H9 (cell line): ENCODE measurements at regions not wholly inside any gene's neighbourhood (a gene's known extent, or its start where the extent isn't known, plus 50 kb on each side); places are given as distances from the start of the nearest gene placed in this dataset.
A peak's percentile ranks its signal among the peaks of the same experiment; 100 is the strongest.

ENCODE experiments used
- DNase-seq: peaks from one replicate; pipeline ENCODE4 v3.0.0-alpha.2; 2017
- H2AFZ ChIP-seq: one replicate; pipeline ENCODE4 v1.6.1; 2013; ENCODE audit warnings: mild to moderate bottlenecking, low read length, control low read depth, moderate library complexity
- H2AK5ac ChIP-seq: 2 replicates; pipeline ENCODE4 v1.6.1; 2013; ENCODE audit warnings: low read length, control low read depth, mixed read lengths; ENCODE audit not compliant: insufficient read length
- H2BK120ac ChIP-seq: one replicate; pipeline ENCODE4 v1.6.1; 2013; ENCODE audit warnings: low read depth, mild to moderate bottlenecking, low read length, control low read depth, inconsistent platforms; ENCODE audit not compliant: poor library complexity, severe bottlenecking
- H2BK12ac ChIP-seq: 2 replicates; pipeline ENCODE4 v1.6.1; 2013; ENCODE audit warnings: low read length, control low read depth, mixed read lengths, low read depth; ENCODE audit not compliant: insufficient read length
- H2BK15ac ChIP-seq: 2 replicates; pipeline ENCODE4 v1.6.1; 2013; ENCODE audit warnings: low read depth, low read length, control low read depth
- H2BK20ac ChIP-seq: one replicate; pipeline ENCODE4 v1.6.1; 2013; ENCODE audit warnings: low read depth, mild to moderate bottlenecking, low read length, control low read depth, inconsistent platforms; ENCODE audit not compliant: poor library complexity, severe bottlenecking
- H2BK5ac ChIP-seq: 2 replicates; pipeline ENCODE4 v1.6.1; 2013; ENCODE audit warnings: low read length, control low read depth, mixed read lengths; ENCODE audit not compliant: insufficient read length
- H3K14ac ChIP-seq: 2 replicates; pipeline ENCODE4 v1.6.1; 2013; ENCODE audit warnings: low read length, control low read depth; ENCODE audit not compliant: insufficient read depth
- H3K18ac ChIP-seq: 2 replicates; pipeline ENCODE4 v1.6.1; 2013; ENCODE audit warnings: low read depth, mild to moderate bottlenecking, mixed read lengths, low read length, control low read depth; ENCODE audit not compliant: insufficient read length
- H3K23ac ChIP-seq: 2 replicates; pipeline ENCODE4 v1.6.1; 2013; ENCODE audit warnings: low read length, control low read depth, mixed read lengths, low read depth; ENCODE audit not compliant: insufficient read length
- H3K23me2 ChIP-seq: 2 replicates; pipeline ENCODE4 v1.6.1; 2013; ENCODE audit warnings: low read depth, mild to moderate bottlenecking, mixed read lengths, low read length, control low read depth; ENCODE audit not compliant: insufficient read length, poor library complexity, severe bottlenecking
- H3K27ac ChIP-seq: 2 replicates; pipeline ENCODE4 v1.5.1; 2013; ENCODE audit warnings: low read length, control low read depth, mixed read lengths, low read depth; ENCODE audit not compliant: insufficient read length
- H3K27me3 ChIP-seq: 2 replicates; pipeline ENCODE4 v1.6.1; 2013; ENCODE audit warnings: low read length, control low read depth, inconsistent platforms; ENCODE audit not compliant: insufficient read depth
- H3K4ac ChIP-seq: 2 replicates; pipeline ENCODE4 v1.6.1; 2013; ENCODE audit warnings: low read depth, mild to moderate bottlenecking, control low read depth, inconsistent platforms, low read length, moderate library complexity
- H3K4me1 ChIP-seq: 2 replicates; pipeline ENCODE4 v1.6.1; 2013; ENCODE audit warnings: low read length, control low read depth, inconsistent platforms; ENCODE audit not compliant: insufficient read depth
- H3K4me2 ChIP-seq: 2 replicates; pipeline ENCODE4 v1.6.1; 2013; ENCODE audit warnings: low read length, control low read depth, mixed read lengths; ENCODE audit not compliant: insufficient read length, insufficient read depth
- H3K56ac ChIP-seq: 2 replicates; pipeline ENCODE4 v1.6.1; 2013; ENCODE audit warnings: low read depth, mild to moderate bottlenecking, mixed read lengths, low read length, control low read depth; ENCODE audit not compliant: insufficient read length
- H3K79me1 ChIP-seq: 2 replicates; pipeline ENCODE4 v1.6.1; 2013; ENCODE audit warnings: low read depth, mild to moderate bottlenecking, moderate library complexity, low read length, control low read depth, inconsistent platforms; ENCODE audit not compliant: insufficient read depth, poor library complexity, severe bottlenecking
- H3K79me2 ChIP-seq: 2 replicates; pipeline ENCODE4 v1.6.1; 2013; ENCODE audit warnings: low read length, control low read depth, inconsistent platforms; ENCODE audit not compliant: insufficient read depth
- H3K9ac ChIP-seq: 2 replicates; pipeline ENCODE4 v1.6.1; 2013; ENCODE audit warnings: low read length, control low read depth, mixed read lengths; ENCODE audit not compliant: insufficient read length; ENCODE audit errors: extremely low read depth
- H3K9me3 ChIP-seq: one replicate; pipeline ENCODE4 v1.6.1; 2013; ENCODE audit warnings: low read depth, low read length, inconsistent platforms; ENCODE audit not compliant: control insufficient read depth
- H3T11ph ChIP-seq: one replicate; pipeline ENCODE4 v1.6.1; 2013; ENCODE audit warnings: mild to moderate bottlenecking, low read length, control low read depth, inconsistent platforms
- H4K20me1 ChIP-seq: one replicate; pipeline ENCODE4 v1.6.1; 2013; ENCODE audit not compliant: control insufficient read depth, insufficient read length, insufficient read depth
- H4K5ac ChIP-seq: 2 replicates; pipeline ENCODE4 v1.6.1; 2013; ENCODE audit warnings: low read depth, mild to moderate bottlenecking, mixed read lengths, low read length, control low read depth; ENCODE audit not compliant: insufficient read length
- H4K8ac ChIP-seq: replicated peaks from 2 replicates; pipeline ENCODE4 v1.6.1; 2013; ENCODE audit warnings: low read length, control low read depth, mixed read lengths, low read depth; ENCODE audit not compliant: insufficient read length
- H4K91ac ChIP-seq: 2 replicates; pipeline ENCODE4 v1.6.1; 2013; ENCODE audit warnings: low read depth, mild to moderate bottlenecking, moderate library complexity, mixed read lengths, low read length, control low read depth; ENCODE audit not compliant: insufficient read length
- H3K27ac Mint-ChIP-seq, 3 experiments: 2 replicates in 2 of 3; 3 replicates in 1 of 3; pipeline ENCODE4 v1.8.0; 2020 to 2021; ENCODE audit warnings: mixed read lengths in 3 of 3, mild to moderate bottlenecking in 1 of 3, moderate library complexity in 1 of 3
- H3K27me3 Mint-ChIP-seq: 2 replicates; pipeline ENCODE4 v1.8.0; 2021; ENCODE audit warnings: low read depth, mild to moderate bottlenecking, moderate library complexity, mixed read lengths
- H3K36me3 Mint-ChIP-seq, 3 experiments: 2 replicates in 2 of 3; 3 replicates in 1 of 3; pipeline ENCODE4 v1.8.0; 2020 to 2021; ENCODE audit warnings: low read depth in 3 of 3, mixed read lengths in 3 of 3; ENCODE audit not compliant: insufficient read depth in 1 of 3
- H3K4me1 Mint-ChIP-seq, 2 experiments: 2 replicates each; pipeline ENCODE4 v1.8.0; 2020; ENCODE audit warnings: mixed read lengths in 2 of 2
- H3K4me3 Mint-ChIP-seq, 2 experiments: 2 replicates in 1 of 2; 3 replicates in 1 of 2; pipeline ENCODE4 v1.8.0; 2020 to 2021; ENCODE audit warnings: mild to moderate bottlenecking in 2 of 2, mixed read lengths in 2 of 2, moderate library complexity in 1 of 2
- H3K9me3 Mint-ChIP-seq, 2 experiments: 2 replicates in 1 of 2; 3 replicates in 1 of 2; pipeline ENCODE4 v1.8.0; 2020; ENCODE audit warnings: mild to moderate bottlenecking in 2 of 2, mixed read lengths in 2 of 2, moderate library complexity in 1 of 2
- CTCF ChIP-seq: fragments of 200-600 bp; sonication (generic); conservative IDR thresholded peaks from 3 replicates; pipeline ENCODE4 v1.8.0; 2021; ENCODE audit warnings: antibody characterized with exemption, mild to moderate bottlenecking
- WGBS: extraction: QIAGEN DNeasy Blood & Tissue Kit; methylation state at CpG from one replicate; pipeline ENCODE4 v1.1.7; 2013; ENCODE audit warnings: missing lambda C conversion rate, low lambda C conversion rate, mixed read lengths; ENCODE audit not compliant: insufficient read length; ENCODE audit errors: extremely low coverage; 5-methylcytosine and 5-hydroxymethylcytosine counted together

DNA sequence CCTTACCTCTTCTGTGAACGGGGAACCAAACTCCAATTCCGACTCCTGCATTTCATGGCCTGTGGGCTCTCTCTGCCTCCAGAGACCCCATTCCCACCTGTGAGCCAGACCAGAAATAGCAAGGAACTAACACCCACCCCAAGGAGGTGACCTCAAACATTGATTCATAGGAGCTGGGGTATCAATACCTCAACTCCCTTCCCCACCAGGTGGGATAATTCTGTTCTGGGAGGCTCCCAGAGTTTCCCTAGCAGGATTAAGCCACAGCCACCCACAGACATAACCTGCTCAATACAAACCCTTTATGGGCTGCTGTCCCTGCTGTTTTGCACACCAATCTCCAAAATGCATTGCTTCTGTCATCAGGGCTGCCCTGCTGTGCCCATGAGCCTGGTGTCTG, 59.6 kb upstream of the FOXF1 start:
- Histone ChIP-seq H3K14ac (no peak overlapping the region), H3K56ac (no peak overlapping the region), H3K23me2 (no peaks in the 10 kb centered on the region), H3K79me1 (no peaks in the 10 kb centered on the region), H4K20me1 (no peaks in the 10 kb centered on the region), H2BK120ac (no peak overlapping the region), H4K8ac (no peak overlapping the region), H3K27me3 (no peaks in the 10 kb centered on the region), H3K79me2 (no peaks in the 10 kb centered on the region), H3T11ph (no peak overlapping the region), H3K27ac (no peak overlapping the region), H2AFZ (no peak overlapping the region), H4K91ac (no peak overlapping the region), H2BK15ac (no peak overlapping the region), H2BK12ac (no peak overlapping the region), H2AK5ac (no peak overlapping the region), H3K9me3 (no peaks in the 10 kb centered on the region), H2BK20ac (no peak overlapping the region), H3K4me2 (no peak overlapping the region), H3K9ac (no peak overlapping the region), H3K23ac (no peak overlapping the region), H2BK5ac (no peak overlapping the region), H3K18ac (no peak overlapping the region), H4K5ac (no peak overlapping the region), H3K4me1 (no peaks in the 10 kb centered on the region), H3K4ac (no peak overlapping the region)
- H3K36me3 Mint-ChIP-seq = no peaks in the 10 kb centered on the region; a peak in 1 of 7 replicates
- no peak overlapping the region for H3K4me3 Mint-ChIP-seq
- peak overlapping the region in 1 of 3 experiments; percentile 59; a peak in 1 of 7 replicates for H3K27ac Mint-ChIP-seq
- no peak for DNase-seq
- H3K4me1 Mint-ChIP-seq = no peaks in the 10 kb centered on the region
- TF ChIP-seq CTCF = no peak
- H3K9me3 Mint-ChIP-seq = no peaks in the 10 kb centered on the region
- H3K27me3 Mint-ChIP-seq = peaks cover 48% of the 10 kb centered on the region
- no CpG with 5 or more reads among the region's 2 CpGs for WGBS
